Mucosa of descending colon (tissue), 3 donors: ENCODE measurements at regions not wholly inside any gene's neighbourhood (a gene's known extent, or its start where the extent isn't known, plus 50 kb on each side); places are given as distances from the start of the nearest gene placed in this dataset.
A peak's percentile ranks its signal among the peaks of the same experiment; 100 is the strongest.

ENCODE experiments used
- ATAC-seq: fragments of 200-7000 bp; cut with Tn5 transposase; one replicate; pipeline ENCODE4 v1.9.1; 2020; ENCODE audit warnings: mild to moderate bottlenecking, moderate library complexity
- DNase-seq, 3 donors: peaks; one replicate each; pipeline ENCODE4 v3.0.0-alpha.2; 2020
- H3K36me3 ChIP-seq: fragments of 200-600 bp; one replicate; pipeline ENCODE4 v1.8.0; 2021; ENCODE audit warnings: low read depth, mild to moderate bottlenecking
- H3K4me1 ChIP-seq: fragments of 200-600 bp; one replicate; pipeline ENCODE4 v1.8.0; 2021; ENCODE audit warnings: low read depth, mild to moderate bottlenecking
- H3K4me3 ChIP-seq: fragments of 200-600 bp; one replicate; pipeline ENCODE4 v1.8.0; 2021; ENCODE audit warnings: mild to moderate bottlenecking
- H3K9me3 ChIP-seq: fragments of 200-600 bp; one replicate; pipeline ENCODE4 v1.8.0; 2021; ENCODE audit warnings: mild to moderate bottlenecking
- intact Hi-C, 2 donors: fragments of 100-400 bp; cut with DNase I in 1 of 2; cut with micrococcal nuclease in 1 of 2; formaldehyde crosslinking; loops; one replicate each; pipeline versions ENCODE4 v1.11.0 to v1.11.1; 2022; cut with DNase I, micrococcal nuclease
- TF ChIP-seq, protein P1 (sequence below): fragments of 200-600 bp; IDR thresholded peaks from one replicate; pipeline ENCODE4 v1.8.0; 2022; ENCODE audit warnings: antibody characterized with exemption, mild to moderate bottlenecking
- donor health status: DM: no; HTN: no; CAD: no; lungs with moderate emphysema.
- donor health status: DM: no; HTN: no; CAD: no.
- donor health status: DM: no; HTN: yes; CAD: no.

DNA sequence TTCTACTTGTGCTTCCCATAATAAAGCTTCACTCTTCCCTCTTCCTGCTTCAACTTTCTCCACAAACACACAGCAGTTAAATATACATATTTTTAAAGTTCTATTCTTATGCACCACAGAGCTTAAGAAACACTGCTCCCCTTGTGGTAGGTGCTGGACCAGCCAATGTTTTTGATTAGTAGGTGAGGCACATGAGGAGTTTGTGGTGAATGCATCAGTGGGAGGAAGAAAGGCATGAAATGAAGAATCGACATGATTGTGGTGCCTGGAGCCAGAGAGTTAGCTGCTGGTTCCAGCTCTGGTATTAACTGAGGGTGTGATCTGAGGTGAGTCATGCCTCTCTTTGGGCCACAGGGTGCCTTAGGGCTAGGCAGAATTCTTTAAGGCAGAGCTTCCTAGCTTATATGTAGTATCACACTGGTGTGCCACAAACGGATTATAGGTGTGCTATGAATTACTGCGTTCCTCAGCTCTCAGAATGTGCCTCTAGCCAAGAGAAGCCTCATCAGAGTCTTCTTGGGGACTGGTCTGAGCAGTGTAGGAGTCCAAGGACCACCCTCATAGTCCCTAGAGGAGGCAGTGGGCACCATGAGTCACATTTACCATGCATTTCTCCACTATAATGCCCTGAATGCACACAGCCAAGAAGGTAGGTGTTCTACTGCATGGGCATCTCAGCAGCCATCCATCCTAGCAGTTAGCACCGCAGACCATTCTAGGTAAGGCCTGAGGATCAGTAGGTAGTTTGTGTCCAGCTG, 97.4 kb upstream of the SGIP1 start:
- H3K36me3 ChIP-seq = no peaks in the 10 kb centered on the region
- no peaks in the 10 kb centered on the region for H3K9me3 ChIP-seq
- no peaks in the 10 kb centered on the region for H3K4me1 ChIP-seq
- intact Hi-C loops = no loop called here
- TF ChIP-seq, protein P1, sequence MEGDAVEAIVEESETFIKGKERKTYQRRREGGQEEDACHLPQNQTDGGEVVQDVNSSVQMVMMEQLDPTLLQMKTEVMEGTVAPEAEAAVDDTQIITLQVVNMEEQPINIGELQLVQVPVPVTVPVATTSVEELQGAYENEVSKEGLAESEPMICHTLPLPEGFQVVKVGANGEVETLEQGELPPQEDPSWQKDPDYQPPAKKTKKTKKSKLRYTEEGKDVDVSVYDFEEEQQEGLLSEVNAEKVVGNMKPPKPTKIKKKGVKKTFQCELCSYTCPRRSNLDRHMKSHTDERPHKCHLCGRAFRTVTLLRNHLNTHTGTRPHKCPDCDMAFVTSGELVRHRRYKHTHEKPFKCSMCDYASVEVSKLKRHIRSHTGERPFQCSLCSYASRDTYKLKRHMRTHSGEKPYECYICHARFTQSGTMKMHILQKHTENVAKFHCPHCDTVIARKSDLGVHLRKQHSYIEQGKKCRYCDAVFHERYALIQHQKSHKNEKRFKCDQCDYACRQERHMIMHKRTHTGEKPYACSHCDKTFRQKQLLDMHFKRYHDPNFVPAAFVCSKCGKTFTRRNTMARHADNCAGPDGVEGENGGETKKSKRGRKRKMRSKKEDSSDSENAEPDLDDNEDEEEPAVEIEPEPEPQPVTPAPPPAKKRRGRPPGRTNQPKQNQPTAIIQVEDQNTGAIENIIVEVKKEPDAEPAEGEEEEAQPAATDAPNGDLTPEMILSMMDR = no peak
- peak; percentile 58 for ATAC-seq
- DNase-seq = peak in 1 of 3 donors; percentile 16
- no peak overlapping the region for H3K4me3 ChIP-seq

DNA sequence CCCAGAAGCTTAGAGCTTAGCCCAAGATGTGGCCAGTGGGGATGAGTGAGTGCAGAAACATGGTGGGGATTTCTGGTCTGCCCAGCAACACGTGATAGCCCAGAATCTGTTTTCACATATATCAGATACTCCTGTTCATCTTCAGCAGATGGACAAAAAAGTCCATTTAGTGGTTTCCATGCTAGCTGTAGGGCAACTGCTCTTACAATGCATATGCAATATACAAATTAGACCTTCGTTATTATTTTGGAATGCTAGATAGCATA, 96.9 kb upstream of the SGIP1 start:
- DNase-seq (no peak), ATAC-seq (no peak)
- H3K4me1 ChIP-seq = no peaks in the 10 kb centered on the region
- H3K9me3 ChIP-seq = no peaks in the 10 kb centered on the region
- no peak overlapping the region for H3K4me3 ChIP-seq
- intact Hi-C loops = no loop called here
- TF ChIP-seq, protein P1 = no peak
- no peaks in the 10 kb centered on the region for H3K36me3 ChIP-seq

DNA sequence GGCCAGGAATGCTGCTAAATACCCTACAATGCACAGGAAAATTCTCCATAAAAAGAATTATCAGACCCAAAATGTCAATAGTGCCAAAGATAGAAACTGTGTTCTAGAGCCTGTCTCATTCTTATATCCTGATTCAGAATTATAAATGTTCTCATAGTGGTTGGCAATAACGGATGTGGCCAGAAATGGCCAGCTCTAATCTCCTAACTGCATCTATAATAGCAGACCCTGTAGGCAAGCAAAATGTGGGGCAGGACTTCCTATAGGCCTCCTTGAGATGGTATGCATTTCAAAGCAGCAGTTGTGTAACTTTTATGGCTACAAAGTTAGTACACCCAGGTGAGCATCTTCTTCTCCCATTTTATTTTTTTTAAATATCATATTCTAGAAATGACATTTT, 95.9 kb upstream of the SGIP1 start:
- intact Hi-C loops = no loop called here
- H3K9me3 ChIP-seq = no peaks in the 10 kb centered on the region
- ATAC-seq (no peak), DNase-seq (no peak)
- no peaks in the 10 kb centered on the region for H3K36me3 ChIP-seq
- TF ChIP-seq, protein P1 = no peak
- no peaks in the 10 kb centered on the region for H3K4me1 ChIP-seq
- no peak overlapping the region for H3K4me3 ChIP-seq

DNA sequence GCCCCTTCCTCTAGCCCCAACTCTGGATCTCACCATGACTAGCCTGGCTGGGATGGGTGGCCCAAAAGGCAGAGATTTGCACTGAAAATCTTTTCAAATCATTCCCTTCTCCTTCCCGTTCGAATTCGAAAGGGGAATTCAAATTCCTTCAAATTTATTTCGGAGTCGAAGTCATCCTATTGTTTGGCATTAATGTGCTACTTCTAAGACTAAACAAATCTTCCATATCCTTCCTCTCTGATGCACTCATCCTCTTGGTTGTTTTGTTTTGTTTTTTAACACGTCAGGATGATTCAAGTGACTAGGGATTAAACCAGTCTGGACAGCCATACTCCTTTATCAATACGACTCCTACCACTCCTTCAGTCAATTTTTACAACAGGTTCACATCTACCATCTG, 95.5 kb upstream of the SGIP1 start:
- Histone ChIP-seq H3K36me3 (no peaks in the 10 kb centered on the region), H3K4me1 (no peaks in the 10 kb centered on the region), H3K9me3 (no peaks in the 10 kb centered on the region), H3K4me3 (no peak overlapping the region)
- intact Hi-C loops = no loop called here
- no peak for DNase-seq
- ATAC-seq = no peak
- TF ChIP-seq, protein P1 = no peak

DNA sequence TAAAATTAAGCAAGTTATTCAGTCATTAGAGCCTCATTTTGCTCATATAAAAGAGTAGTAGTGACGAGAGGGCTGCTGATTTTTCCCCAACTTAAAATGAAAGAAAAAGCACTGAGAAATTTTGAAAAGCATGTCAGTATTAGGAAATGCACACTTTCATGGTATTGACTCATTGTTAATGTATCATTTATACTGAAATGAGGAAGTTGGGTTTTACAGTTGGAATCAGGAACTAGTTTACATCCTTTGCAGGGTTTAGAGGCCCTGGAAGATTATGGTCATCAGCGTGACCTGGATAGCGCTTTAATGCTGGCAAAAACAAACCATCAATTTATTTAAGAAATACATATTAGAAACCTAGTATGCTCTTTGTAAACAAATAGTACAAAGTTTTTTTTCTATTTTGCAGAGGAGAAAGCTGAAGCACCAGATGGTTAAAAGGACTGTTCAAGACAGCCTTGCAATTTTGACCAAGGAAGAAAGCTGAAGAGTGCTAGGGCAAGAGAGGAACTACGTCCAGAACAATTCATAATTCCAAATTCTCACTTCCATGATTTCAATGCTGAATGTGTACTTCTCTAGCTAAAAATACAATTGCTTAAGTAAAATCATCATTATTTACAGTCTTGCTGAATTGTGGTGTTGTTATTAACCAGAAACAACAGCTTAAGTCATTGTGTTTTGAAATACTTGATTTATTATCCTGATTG, 94.8 kb upstream of the SGIP1 start:
- no peaks in the 10 kb centered on the region for H3K9me3 ChIP-seq
- no peak overlapping the region for H3K4me3 ChIP-seq
- no peaks in the 10 kb centered on the region for H3K4me1 ChIP-seq
- ATAC-seq (peak; percentile 62), DNase-seq (no peak)
- no peaks in the 10 kb centered on the region for H3K36me3 ChIP-seq
- intact Hi-C loops = no loop called here
- TF ChIP-seq, protein P1 = no peak
